HEK293 (cell line): ENCODE measurements at regions not wholly inside any gene's neighbourhood (a gene's known extent, or its start where the extent isn't known, plus 50 kb on each side); places are given as distances from the start of the nearest gene placed in this dataset.

Experiments
- CTCF ChIA-PET: fragments of 350-600 bp; formaldehyde crosslinking; extraction: SDS; loops from one replicate; lab custom pipeline; 2021; ENCODE audit warnings: antibody characterized with exemption; lab: Yijun Ruan, JAX
- POLR2A ChIA-PET: fragments of 300-600 bp; formaldehyde crosslinking; extraction: SDS; loops from one replicate; lab custom pipeline; 2020; ENCODE audit warnings: antibody characterized with exemption, inconsistent platforms; lab: Yijun Ruan, JAX
- H3K27ac ChIP-seq: fragments of 200-500 bp; sonication (Bioruptor generic); 2 replicates; pipeline ENCODE4 v1.5.1; 2014; ENCODE audit warnings: low read depth, low read length, control low read depth, inconsistent platforms; ENCODE audit errors: extremely low read depth
- H3K36me3 ChIP-seq, 2 experiments: fragments of 200-500 bp in 1 of 2; sonication (Bioruptor generic) in 1 of 2; 1 replicate in 1 of 2; 2 replicates in 1 of 2; pipeline ENCODE4 v1.5.1; 2014 to 2017; ENCODE audit warnings: inconsistent platforms in 2 of 2, low read length in 2 of 2; ENCODE audit not compliant: control insufficient read depth in 2 of 2, insufficient read depth in 1 of 2
- H3K4me1 ChIP-seq: fragments of 200-500 bp; sonication (Bioruptor generic); 2 replicates; pipeline ENCODE4 v1.5.1; 2014; ENCODE audit warnings: mild to moderate bottlenecking, low read length, inconsistent platforms; ENCODE audit not compliant: control insufficient read depth, insufficient read depth
- H3K4me3 ChIP-seq: 2 replicates; pipeline ENCODE4 v1.5.1; 2011; ENCODE audit warnings: low read depth, mild to moderate bottlenecking, control low read depth, low read length, moderate library complexity
- H3K9me3 ChIP-seq: fragments of 200-500 bp; sonication (Bioruptor generic); 2 replicates; pipeline ENCODE4 v1.5.1; 2014; ENCODE audit warnings: low read depth, low read length, inconsistent platforms; ENCODE audit not compliant: control insufficient read depth, insufficient read depth
- FEZF1 ChIP-seq: fragments of 450-650 bp; formaldehyde crosslinking; IDR thresholded peaks from 2 replicates; pipeline ENCODE4 v1.5.1; 2016; ENCODE audit warnings: missing biosample characterization, missing genetic modification characterization
- KLF10 ChIP-seq: fragments of 450-650 bp; IDR thresholded peaks from 2 replicates; pipeline ENCODE4 v1.5.1; 2018; ENCODE audit warnings: missing biosample characterization, mild to moderate bottlenecking, missing genetic modification characterization
- KLF9 ChIP-seq: fragments of 450-650 bp; formaldehyde crosslinking; IDR thresholded peaks from 2 replicates; pipeline ENCODE4 v1.5.1; 2016; ENCODE audit warnings: missing biosample characterization, missing genetic modification characterization, low read depth
- OSR2 ChIP-seq: fragments of 450-650 bp; formaldehyde crosslinking; IDR thresholded peaks from 2 replicates; pipeline ENCODE4 v1.5.1; 2016; ENCODE audit warnings: missing biosample characterization, missing genetic modification characterization
- RBAK ChIP-seq: fragments of 450-650 bp; formaldehyde crosslinking; IDR thresholded peaks from 2 replicates; pipeline ENCODE4 v1.5.1; 2016; ENCODE audit warnings: missing biosample characterization, missing genetic modification characterization
- REPIN1 ChIP-seq: fragments of 450-650 bp; formaldehyde crosslinking; IDR thresholded peaks from 2 replicates; pipeline ENCODE4 v1.5.1; 2017; ENCODE audit warnings: missing biosample characterization, missing genetic modification characterization, low read depth
- SETDB1 ChIP-seq: IDR thresholded peaks from one replicate; pipeline ENCODE4 v1.6.1; 2017; ENCODE audit warnings: mild to moderate bottlenecking, low read length, moderate library complexity, mixed read lengths; ENCODE audit not compliant: insufficient read length
- SP3 ChIP-seq: fragments of 450-650 bp; formaldehyde crosslinking; IDR thresholded peaks from 2 replicates; pipeline ENCODE4 v1.5.1; 2016; ENCODE audit warnings: missing biosample characterization, missing genetic modification characterization
- YY2 ChIP-seq: fragments of 450-650 bp; formaldehyde crosslinking; IDR thresholded peaks from 2 replicates; pipeline ENCODE4 v1.5.1; 2016; ENCODE audit warnings: missing biosample characterization, missing genetic modification characterization
- ZBTB10 ChIP-seq: fragments of 450-650 bp; formaldehyde crosslinking; IDR thresholded peaks from 2 replicates; pipeline ENCODE4 v1.5.1; 2016; ENCODE audit warnings: missing biosample characterization, missing genetic modification characterization
- ZBTB8A ChIP-seq: fragments of 450-650 bp; formaldehyde crosslinking; IDR thresholded peaks from 2 replicates; pipeline ENCODE4 v1.5.1; 2016; ENCODE audit warnings: missing biosample characterization, missing genetic modification characterization
- ZFHX2 ChIP-seq: fragments of 450-650 bp; formaldehyde crosslinking; conservative IDR thresholded peaks from 2 replicates; pipeline ENCODE4 v1.5.1; 2016; ENCODE audit warnings: missing biosample characterization, missing genetic modification characterization
- ZFP37 ChIP-seq: fragments of 450-650 bp; formaldehyde crosslinking; IDR thresholded peaks from 2 replicates; pipeline ENCODE4 v1.5.1; 2016; ENCODE audit warnings: missing biosample characterization, missing genetic modification characterization
- ZNF140 ChIP-seq: fragments of 450-650 bp; formaldehyde crosslinking; IDR thresholded peaks from 2 replicates; pipeline ENCODE4 v1.5.1; 2016; ENCODE audit warnings: missing biosample characterization, missing genetic modification characterization
- ZNF155 ChIP-seq: fragments of 450-650 bp; formaldehyde crosslinking; IDR thresholded peaks from 2 replicates; pipeline ENCODE4 v1.5.1; 2016; ENCODE audit warnings: missing biosample characterization, missing genetic modification characterization
- ZNF18 ChIP-seq: fragments of 450-650 bp; formaldehyde crosslinking; IDR thresholded peaks from 2 replicates; pipeline ENCODE4 v1.5.1; 2016; ENCODE audit warnings: missing biosample characterization, missing genetic modification characterization
- ZNF23 ChIP-seq: fragments of 450-650 bp; formaldehyde crosslinking; IDR thresholded peaks from 2 replicates; pipeline ENCODE4 v1.5.1; 2016; ENCODE audit warnings: missing biosample characterization, missing genetic modification characterization, borderline replicate concordance
- ZNF37A ChIP-seq: fragments of 450-650 bp; IDR thresholded peaks from 2 replicates; pipeline ENCODE4 v1.5.1; 2018; ENCODE audit warnings: missing biosample characterization, missing genetic modification characterization
- ZNF501 ChIP-seq: fragments of 450-650 bp; formaldehyde crosslinking; IDR thresholded peaks from 2 replicates; pipeline ENCODE4 v1.5.1; 2016; ENCODE audit warnings: missing biosample characterization, missing genetic modification characterization
- ZNF555 ChIP-seq: fragments of 450-650 bp; formaldehyde crosslinking; conservative IDR thresholded peaks from 2 replicates; pipeline ENCODE4 v1.5.1; 2017; ENCODE audit warnings: missing biosample characterization, mild to moderate bottlenecking, missing genetic modification characterization, inconsistent platforms
- ZNF558 ChIP-seq: fragments of 450-650 bp; formaldehyde crosslinking; IDR thresholded peaks from 2 replicates; pipeline ENCODE4 v1.5.1; 2016; ENCODE audit warnings: missing biosample characterization, missing genetic modification characterization
- ZNF670 ChIP-seq: fragments of 450-650 bp; formaldehyde crosslinking; IDR thresholded peaks from 2 replicates; pipeline ENCODE4 v1.5.1; 2016; ENCODE audit warnings: missing biosample characterization, missing genetic modification characterization, low read depth
- ZNF707 ChIP-seq: fragments of 450-650 bp; formaldehyde crosslinking; IDR thresholded peaks from 2 replicates; pipeline ENCODE4 v1.5.1; 2016; ENCODE audit warnings: missing biosample characterization, missing genetic modification characterization
- TF ChIP-seq, protein P1 (sequence below): fragments of 450-650 bp; formaldehyde crosslinking; IDR thresholded peaks from 2 replicates; pipeline ENCODE4 v1.5.1; 2016; ENCODE audit warnings: missing biosample characterization, missing genetic modification characterization
- TF ChIP-seq, protein P2 (sequence below): fragments of 450-650 bp; formaldehyde crosslinking; IDR thresholded peaks from 2 replicates; pipeline ENCODE4 v1.5.1; 2017; ENCODE audit warnings: missing biosample characterization, missing genetic modification characterization
- TF ChIP-seq, protein P3 (sequence below): fragments of 450-650 bp; formaldehyde crosslinking; IDR thresholded peaks from 2 replicates; pipeline ENCODE4 v1.5.1; 2016; ENCODE audit warnings: missing biosample characterization, missing genetic modification characterization

DNA sequence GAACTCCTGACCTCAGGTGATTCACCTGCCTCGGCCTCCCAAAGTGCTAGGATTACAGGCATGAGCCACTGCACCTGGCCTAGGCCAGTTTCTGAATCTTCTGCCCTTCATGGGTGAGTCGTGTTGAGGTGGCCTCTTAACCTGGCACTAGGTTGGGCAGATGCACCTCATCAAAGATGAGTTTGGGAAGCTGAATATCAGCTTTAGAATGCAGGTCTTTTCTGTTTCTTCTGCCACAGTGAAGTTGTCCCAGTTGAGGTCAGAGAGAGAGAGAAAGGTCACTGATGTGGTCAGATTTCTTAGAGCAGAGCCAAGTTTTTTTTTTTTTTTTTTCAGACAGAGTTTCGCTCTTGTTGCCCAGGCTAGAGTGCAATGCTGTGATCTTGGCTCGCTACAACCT, 111.3 kb upstream of the WSCD1 start:
- CTCF ChIA-PET, result interaction anchor here (0.7 to 0.9 kb wide), 2 partner anchors 10 to 177 kb away, joined by 3 to 5 read pairs; no protein-coding TSS in a partner anchor
- Histone ChIP-seq H3K27ac (no peak overlapping the region), H3K4me3 (no peak overlapping the region), H3K9me3 (no peaks in the 10 kb centered on the region), H3K36me3 (no peaks in the 10 kb centered on the region), H3K4me1 (no peaks in the 10 kb centered on the region)
- POLR2A ChIA-PET, result no interaction called here
- TF ChIP-seq ZNF670, result no peak
- no peak for TF ChIP-seq ZFHX2
- TF ChIP-seq ZNF558 (tag by site-specific recombination), result no peak
- TF ChIP-seq ZNF707, result no peak
- no peak for TF ChIP-seq OSR2 (tag by site-specific recombination)
- TF ChIP-seq FEZF1 (tag by site-specific recombination), result no peak
- no peak for TF ChIP-seq SETDB1
- TF ChIP-seq KLF10 (tag by site-specific recombination), result no peak
- TF ChIP-seq ZNF555 (tag by site-specific recombination), result no peak
- TF ChIP-seq, all 188 proteins: peak for 0

DNA sequence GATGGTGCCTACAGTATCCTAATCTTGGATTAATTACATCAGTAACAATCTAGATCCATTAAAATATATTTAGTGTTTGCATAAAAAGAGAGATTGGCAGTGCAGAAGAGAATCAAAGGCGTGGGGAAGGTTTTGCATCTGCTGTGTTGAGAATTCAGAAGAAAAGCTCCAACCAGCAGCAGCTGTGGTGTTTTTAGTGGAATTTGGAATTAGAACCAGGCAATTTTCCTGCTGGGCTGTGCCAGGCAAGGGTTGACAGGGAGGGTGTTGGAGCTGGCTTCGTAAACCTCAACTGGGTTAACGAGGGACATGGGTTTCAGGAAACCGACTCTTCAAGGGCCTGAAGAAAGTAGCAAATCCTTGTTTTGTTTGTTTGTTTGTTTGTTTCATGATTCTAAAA, 107.8 kb upstream of the WSCD1 start:
- Histone ChIP-seq H3K27ac (no peak overlapping the region), H3K4me3 (no peak overlapping the region), H3K4me1 (no peaks in the 10 kb centered on the region), H3K36me3 (no peaks in the 10 kb centered on the region), H3K9me3 (no peaks in the 10 kb centered on the region)
- ChIA-PET POLR2A (no interaction called here), CTCF (no interaction called here)
- TF ChIP-seq ZBTB8A (tag by site-specific recombination) (no peak), KLF9 (no peak), ZNF23 (no peak), ZNF558 (tag by site-specific recombination) (no peak), REPIN1 (tag by site-specific recombination) (no peak), ZFP37 (tag by site-specific recombination) (no peak), SP3 (tag by site-specific recombination) (no peak), RBAK (tag by site-specific recombination) (no peak), ZNF155 (tag by site-specific recombination) (no peak), ZNF140 (tag by site-specific recombination) (no peak)
- TF ChIP-seq, protein P1, sequence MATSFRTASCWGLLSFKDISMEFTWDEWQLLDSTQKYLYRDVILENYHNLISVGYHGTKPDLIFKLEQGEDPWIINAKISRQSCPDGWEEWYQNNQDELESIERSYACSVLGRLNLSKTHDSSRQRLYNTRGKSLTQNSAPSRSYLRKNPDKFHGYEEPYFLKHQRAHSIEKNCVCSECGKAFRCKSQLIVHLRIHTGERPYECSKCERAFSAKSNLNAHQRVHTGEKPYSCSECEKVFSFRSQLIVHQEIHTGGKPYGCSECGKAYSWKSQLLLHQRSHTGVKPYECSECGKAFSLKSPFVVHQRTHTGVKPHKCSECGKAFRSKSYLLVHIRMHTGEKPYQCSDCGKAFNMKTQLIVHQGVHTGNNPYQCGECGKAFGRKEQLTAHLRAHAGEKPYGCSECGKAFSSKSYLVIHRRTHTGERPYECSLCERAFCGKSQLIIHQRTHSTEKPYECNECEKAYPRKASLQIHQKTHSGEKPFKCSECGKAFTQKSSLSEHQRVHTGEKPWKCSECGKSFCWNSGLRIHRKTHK (tag by site-specific recombination), result no peak
- TF ChIP-seq, protein P2, sequence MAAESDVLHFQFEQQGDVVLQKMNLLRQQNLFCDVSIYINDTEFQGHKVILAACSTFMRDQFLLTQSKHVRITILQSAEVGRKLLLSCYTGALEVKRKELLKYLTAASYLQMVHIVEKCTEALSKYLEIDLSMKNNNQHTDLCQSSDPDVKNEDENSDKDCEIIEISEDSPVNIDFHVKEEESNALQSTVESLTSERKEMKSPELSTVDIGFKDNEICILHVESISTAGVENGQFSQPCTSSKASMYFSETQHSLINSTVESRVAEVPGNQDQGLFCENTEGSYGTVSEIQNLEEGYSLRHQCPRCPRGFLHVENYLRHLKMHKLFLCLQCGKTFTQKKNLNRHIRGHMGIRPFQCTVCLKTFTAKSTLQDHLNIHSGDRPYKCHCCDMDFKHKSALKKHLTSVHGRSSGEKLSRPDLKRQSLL, result no peak

GRCh38 chr17:5971969-5972368, 98.2 kb upstream of the WSCD1 start:
- Histone ChIP-seq H3K36me3 (no peaks in the 10 kb centered on the region), H3K4me3 (no peak overlapping the region), H3K4me1 (no peaks in the 10 kb centered on the region), H3K9me3 (no peaks in the 10 kb centered on the region), H3K27ac (no peak overlapping the region)
- POLR2A ChIA-PET, result no interaction called here
- CTCF ChIA-PET, result interaction anchor here (0.6 kb wide), 1 partner anchor 325 kb away, joined by 3 read pairs; no protein-coding TSS in a partner anchor
- TF ChIP-seq, protein P3, sequence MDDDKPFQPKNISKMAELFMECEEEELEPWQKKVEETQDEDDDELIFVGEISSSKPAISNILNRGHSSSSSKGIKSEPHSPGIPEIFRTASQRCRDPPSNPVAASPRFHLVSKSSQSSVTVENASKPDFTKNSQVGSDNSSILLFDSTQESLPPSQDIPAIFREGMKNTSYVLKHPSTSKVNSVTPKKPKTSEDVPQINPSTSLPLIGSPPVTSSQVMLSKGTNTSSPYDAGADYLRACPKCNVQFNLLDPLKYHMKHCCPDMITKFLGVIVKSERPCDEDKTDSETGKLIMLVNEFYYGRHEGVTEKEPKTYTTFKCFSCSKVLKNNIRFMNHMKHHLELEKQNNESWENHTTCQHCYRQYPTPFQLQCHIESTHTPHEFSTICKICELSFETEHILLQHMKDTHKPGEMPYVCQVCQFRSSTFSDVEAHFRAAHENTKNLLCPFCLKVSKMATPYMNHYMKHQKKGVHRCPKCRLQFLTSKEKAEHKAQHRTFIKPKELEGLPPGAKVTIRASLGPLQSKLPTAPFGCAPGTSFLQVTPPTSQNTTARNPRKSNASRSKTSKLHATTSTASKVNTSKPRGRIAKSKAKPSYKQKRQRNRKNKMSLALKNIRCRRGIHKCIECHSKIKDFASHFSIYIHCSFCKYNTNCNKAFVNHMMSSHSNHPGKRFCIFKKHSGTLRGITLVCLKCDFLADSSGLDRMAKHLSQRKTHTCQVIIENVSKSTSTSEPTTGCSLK (tag by site-specific recombination), result no peak
- no peak for TF ChIP-seq ZBTB10
- no peak for TF ChIP-seq ZNF37A (tag by site-specific recombination)
- no peak for TF ChIP-seq YY2 (tag by site-specific recombination)
- TF ChIP-seq ZNF501, result no peak
- no peak for TF ChIP-seq ZNF18 (tag by site-specific recombination)
